GM19023 (cell line): ENCODE measurements at regions not wholly inside any gene's neighbourhood (a gene's known extent, or its start where the extent isn't known, plus 50 kb on each side); places are given as distances from the start of the nearest gene placed in this dataset.
"Not testable (repeated sequence)": the region's sequence is repeated elsewhere in the genome, so short reads cannot be mapped to it uniquely, and the experiment has no call there.

Source experiments
- ATAC-seq: cut with Tn5 transposase; IDR thresholded peaks from one replicate; pipeline ENCODE4 v1.9.1; 2021; ENCODE audit warnings: mild to moderate bottlenecking, moderate library complexity; ENCODE audit not compliant: unreplicated experiment

DNA sequence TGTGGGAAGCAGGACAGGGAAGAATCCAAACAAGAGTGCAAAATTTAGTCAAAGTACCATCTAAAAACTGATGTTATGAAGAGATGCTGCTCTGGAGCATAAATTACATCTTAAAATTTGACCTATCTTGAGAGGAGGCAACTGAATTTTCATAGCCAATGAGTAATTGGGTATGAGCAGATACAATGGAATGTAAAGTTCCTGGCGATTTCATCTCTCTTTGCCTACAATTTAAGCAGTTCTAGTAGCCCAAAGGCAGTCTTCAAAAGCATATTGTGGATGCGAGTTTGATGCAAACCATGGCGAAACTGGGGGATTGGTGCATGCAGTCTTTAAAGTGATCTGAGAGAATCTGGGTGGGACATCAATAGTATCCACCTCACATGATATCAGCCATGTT is 1265.9 kb downstream of the BRINP3 start:
- no peak for ATAC-seq

- ATAC-seq: no peak
Measured at GRCh38 chr1:189212606-189213005, 1265.1 kb downstream of the BRINP3 start.

DNA sequence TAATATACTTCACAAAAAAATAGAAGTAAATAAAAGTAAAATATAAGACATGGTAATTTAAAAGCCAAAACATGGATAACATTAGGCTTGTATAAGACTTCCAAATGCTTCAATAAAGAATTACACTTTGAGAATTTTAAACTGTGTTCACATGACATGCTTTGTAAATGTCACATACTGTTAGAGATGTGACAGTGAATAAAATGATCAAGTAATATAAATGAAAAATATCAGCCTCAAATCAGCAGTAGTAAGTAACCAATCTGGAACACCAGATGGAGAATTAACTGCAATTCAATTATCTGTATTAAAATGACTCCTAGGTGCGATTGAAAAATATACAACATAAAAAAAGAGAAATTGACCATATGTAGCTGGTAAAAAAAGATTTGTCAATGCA is 1260.8 kb downstream of the BRINP3 start:
- ATAC-seq: no peak

DNA sequence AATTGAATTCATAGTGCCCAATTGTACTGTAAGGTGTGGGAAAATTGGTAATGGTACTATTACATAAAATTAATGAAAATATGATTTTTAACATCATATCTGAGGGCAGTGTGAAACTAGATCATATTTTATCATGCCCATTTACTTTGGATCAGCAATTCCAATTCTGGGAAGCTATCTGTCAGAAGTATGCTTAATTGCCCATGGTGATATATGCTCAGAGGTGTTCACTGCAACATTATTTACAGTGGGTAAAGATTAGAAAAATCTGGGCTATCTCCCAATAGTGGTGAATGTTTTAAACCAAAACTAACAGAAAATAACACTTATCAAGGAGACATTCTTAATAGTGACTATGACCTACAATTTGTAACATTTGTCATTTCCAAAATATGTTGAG is 1260.0 kb downstream of the BRINP3 start:
- ATAC-seq: no peak

DNA sequence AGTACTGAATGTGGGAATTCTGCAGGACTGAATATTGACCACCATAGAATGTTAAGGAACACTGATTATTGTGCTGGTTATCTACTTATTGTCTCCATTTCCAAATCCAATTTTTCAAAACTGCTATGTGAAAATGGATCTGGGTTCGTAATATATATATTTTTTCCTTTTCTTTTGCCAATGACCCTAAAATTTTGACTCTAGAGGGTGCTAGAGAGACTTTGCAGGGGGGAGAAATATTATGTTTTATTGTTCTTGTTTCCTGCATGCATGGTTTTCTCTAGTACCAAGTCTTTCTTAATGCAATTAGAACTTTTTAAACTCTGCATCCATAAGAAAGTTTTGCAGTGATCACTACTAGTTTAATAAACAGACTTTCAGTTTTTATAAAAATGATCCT is 1256.9 kb downstream of the BRINP3 start:
- ATAC-seq: no peak

DNA sequence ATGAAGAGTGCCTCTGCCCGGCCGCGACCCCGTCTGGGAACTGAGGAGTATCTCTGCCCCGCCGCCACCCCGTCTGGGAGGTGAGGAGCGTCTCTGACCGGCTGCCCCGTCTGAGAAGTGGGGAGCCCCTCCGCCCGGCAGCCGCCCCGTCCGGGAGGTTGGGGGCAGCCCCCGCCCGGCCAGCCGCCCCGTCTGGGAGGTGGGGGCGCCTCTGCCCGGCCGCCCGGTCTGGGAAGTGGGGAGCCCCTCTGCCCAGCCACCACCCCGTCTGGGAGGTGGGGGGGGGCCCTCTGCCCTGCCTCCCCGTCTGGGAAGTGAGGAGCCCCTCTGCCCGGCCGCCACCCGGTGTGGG is 1251.9 kb downstream of the BRINP3 start:
- not testable (repeated sequence) for ATAC-seq

- ATAC-seq: no peak
Measured at GRCh38 chr1:189226779-189227178, 1250.9 kb downstream of the BRINP3 start.

DNA sequence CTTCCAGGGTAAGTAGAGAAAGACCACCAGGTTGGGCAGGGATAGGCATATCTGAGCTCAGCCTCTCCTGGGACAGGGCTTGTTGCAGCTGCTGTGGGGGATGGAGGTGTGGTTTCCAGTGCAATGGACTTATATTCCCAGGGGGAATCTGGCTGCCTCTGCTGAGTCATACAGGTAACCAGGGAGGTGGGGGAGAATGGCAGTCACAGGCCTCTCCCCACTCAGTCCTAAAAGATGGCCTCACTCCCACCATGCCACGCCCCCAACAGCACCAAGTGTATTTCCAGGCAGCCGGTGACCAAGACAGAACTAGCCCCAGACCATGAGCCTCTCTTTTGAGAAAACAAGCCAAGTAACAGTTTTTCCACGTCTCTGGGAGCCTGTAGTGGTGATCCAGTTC is 1240.7 kb downstream of the BRINP3 start:
- ATAC-seq: no peak

DNA sequence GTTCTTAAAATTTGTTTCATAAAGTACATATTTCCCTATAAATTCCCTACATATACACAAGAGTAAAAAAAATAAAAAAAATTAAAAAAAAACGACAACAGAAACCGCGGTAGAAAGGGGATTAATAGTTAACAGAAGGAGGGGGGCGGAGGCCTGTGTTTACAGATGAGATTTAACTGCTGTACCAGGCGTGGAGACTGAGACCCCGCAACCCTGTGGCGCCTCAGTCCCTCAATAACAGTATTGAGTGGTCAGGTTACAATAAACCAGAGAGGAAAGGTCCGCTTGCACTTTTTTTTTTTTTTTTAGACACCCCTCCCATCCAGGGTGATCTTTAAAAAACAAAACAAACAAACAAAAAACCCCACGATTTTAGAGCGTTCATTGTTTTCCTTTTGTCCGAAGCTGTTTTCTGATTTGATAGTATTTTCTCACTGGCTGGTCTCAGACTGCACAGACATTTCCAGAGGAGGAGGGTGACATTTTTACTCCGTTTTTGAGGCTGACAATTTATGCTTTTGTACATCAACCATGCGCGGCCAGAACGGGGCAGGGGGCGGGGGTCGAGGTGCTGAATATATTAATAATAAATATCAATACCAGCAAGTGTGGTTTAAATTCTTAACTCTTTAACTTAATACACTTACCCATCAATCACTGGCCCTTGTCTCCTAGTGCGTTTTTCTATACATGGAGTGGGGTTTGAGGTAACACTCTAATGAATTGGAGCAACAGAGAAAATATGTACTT is 1223.9 kb downstream of the BRINP3 start:
- ATAC-seq: no peak

GRCh38 chr1:189261128-189261527 is 1216.5 kb downstream of the BRINP3 start:
- not testable (repeated sequence) for ATAC-seq

- ATAC-seq: no peak
Measured at GRCh38 chr1:189269011-189269410, 1208.7 kb downstream of the BRINP3 start.

- no peak for ATAC-seq
Measured at GRCh38 chr1:189274267-189274666, 1203.4 kb downstream of the BRINP3 start.

- no peak for ATAC-seq
Measured at GRCh38 chr1:189275796-189276195, 1201.9 kb downstream of the BRINP3 start.

DNA sequence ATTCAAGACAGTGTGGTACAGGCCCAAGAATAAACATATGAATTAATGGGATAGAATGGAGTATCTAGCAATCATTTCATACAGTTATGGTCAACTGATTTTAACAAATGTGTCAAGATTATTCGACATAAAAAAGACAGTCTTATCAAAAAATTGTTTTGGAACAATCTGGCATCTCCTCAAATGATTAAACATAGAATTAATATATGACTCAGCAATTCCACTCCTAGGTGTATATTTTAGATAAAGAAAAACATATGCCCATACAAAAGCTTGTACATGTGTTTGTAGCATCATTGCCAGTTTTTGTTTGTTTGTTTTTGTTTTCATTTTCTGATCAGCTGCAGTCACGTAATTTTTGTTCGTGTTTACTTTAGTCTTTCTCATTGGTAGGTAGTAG is 1188.3 kb downstream of the BRINP3 start:
- ATAC-seq: no peak

GRCh38 chr1:189301235-189301634 is 1176.4 kb downstream of the BRINP3 start:
- ATAC-seq: no peak

GRCh38 chr1:189305279-189305678 is 1172.4 kb downstream of the BRINP3 start:
- ATAC-seq: no peak

DNA sequence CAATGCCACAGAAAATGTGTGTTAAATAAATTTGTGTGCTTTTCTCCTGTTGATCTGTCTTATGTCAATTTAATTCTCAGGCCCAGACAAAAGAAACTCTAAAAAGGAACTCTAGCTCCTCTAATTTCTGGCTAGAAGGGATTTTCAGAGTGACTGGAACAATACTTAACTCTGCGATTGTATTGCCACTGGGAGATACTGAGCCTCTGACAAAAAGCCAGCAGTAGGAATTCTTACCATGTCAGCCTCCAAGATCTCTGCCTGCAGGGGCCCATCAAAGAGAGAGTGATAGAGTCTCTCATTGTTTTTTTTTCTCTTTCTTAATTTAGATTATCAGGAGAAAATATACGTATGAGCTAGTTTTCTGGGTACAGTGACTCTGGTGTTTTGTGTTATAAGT is 1165.7 kb downstream of the BRINP3 start:
- ATAC-seq: no peak

DNA sequence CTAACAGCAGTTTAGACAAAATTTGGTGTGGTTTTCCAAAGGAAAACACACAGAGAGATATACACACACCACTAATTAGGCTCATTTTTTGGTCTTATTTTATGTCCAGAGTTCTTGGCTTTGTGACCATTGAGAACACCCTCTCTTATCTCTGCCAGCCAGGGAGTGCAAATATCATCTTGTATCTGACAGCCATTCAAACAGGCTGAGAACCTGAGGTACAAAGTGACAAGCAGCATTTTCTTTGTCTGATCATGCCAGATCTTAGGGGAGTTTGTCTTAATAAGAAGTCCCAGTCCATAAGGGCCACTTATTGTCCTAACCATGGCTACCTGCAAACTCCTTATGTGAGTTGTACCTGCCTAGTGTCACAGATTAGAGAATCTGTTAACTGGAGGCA is 1165.2 kb downstream of the BRINP3 start:
- no peak for ATAC-seq

DNA sequence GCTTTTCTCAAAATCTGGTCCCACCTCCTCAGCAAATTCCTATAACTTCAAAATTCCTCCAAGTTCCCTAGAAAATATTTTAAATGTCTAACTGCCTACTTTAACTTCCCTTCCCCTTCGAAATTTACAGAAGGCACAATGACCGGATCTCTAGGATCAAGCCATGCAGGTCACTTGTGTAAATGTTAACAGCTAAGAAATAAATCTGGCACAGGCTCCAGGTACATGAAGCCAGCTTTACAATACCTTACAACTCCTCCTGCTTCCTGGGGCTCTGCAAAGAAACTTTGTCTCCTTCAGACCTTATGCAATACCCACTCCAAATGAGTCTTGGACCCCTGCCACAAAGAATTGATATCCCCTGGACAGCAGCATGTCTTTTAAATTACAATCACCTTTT is 1164.2 kb downstream of the BRINP3 start:
- no peak for ATAC-seq

- no peak for ATAC-seq
Measured at GRCh38 chr1:189315035-189315901, 1162.4 kb downstream of the BRINP3 start.

GRCh38 chr1:189323091-189323490 is 1154.6 kb downstream of the BRINP3 start:
- ATAC-seq: no peak

- not testable (repeated sequence) for ATAC-seq
Measured at GRCh38 chr1:189331071-189331470, 1146.6 kb downstream of the BRINP3 start.
